CD1c-positive myeloid dendritic cell (primary cell): ENCODE measurements at regions not wholly inside any gene's neighbourhood (a gene's known extent, or its start where the extent isn't known, plus 50 kb on each side); places are given as distances from the start of the nearest gene placed in this dataset.

Experiments used
- DNase-seq: peaks from one replicate; pipeline ENCODE4 v3.0.0-alpha.2; 2016; ENCODE audit errors: extremely low spot score

DNA sequence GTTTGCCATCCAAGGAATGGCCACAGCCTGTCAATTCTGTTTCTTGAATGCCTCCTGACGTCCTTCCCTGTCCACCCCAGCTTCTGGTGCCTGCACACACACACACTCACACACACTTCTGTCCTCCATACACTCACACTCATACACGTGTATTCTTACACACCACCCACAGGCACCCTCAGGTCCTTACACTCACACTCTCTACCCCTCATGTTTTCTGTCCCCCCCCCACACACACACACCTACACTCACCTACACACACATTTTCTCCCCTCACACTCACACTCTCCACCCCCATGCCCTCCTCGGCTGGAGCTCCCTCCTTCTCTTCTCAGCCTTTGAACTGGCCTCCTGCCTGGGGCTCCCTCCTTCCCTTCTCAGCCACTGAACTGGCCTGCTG lies 148.0 kb upstream of the SALL3 start:
- no peak for DNase-seq

DNA sequence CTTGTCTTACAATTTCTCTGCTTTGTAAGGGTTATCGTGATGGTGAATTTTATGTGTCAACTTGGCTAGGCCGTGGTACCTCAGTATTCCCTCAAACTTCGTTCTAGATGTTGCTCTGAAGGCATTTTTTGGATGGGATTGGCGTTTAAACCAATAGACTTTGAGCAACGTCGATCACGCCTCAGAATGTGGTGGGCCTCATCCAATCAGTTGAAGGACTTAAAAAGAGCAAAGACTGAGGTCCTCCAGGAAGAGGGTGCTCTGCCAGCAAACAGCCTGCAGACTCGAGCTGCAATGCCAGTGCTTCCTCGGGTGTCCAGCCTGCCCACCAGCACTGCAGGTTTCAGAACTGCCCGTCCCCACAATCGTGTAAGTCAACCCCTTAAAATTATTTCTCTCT lies 145.8 kb upstream of the SALL3 start:
- no peak for DNase-seq

DNA sequence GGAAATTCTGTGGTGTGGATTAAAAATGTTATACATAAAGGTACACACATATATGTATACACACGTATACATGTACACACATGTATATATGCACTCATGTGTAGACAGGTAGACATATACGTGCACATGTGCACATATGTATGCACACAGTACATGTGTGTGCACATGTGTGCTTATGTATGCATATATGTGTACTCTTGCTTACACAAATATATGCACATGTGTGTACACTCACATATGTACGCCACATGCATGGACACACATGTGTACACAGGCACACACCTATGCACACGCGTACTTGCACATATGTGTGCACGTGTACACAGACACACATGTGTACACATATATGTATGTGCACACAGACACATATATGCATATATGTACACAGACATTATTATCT lies 142.8 kb upstream of the SALL3 start:
- no peak for DNase-seq

DNA sequence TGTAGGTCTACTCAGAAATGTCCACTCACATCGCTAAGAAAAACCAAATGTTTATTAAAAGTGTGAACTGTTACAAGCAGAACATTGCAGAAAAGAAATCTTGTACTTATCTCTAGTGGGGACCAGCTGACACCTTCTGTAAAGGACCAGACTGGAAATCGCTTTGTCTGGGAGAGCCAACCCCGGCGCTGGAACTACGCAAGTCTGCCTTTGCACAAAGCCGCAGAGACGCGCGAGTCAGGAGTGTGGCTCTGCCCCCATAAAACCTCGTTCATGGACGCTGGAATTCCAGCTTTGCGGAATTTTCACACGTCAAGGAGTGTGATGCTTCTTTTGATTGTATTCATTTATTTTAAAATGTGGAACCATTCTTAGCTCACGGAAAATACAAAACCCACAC lies 141.9 kb upstream of the SALL3 start:
- no peak for DNase-seq

DNA sequence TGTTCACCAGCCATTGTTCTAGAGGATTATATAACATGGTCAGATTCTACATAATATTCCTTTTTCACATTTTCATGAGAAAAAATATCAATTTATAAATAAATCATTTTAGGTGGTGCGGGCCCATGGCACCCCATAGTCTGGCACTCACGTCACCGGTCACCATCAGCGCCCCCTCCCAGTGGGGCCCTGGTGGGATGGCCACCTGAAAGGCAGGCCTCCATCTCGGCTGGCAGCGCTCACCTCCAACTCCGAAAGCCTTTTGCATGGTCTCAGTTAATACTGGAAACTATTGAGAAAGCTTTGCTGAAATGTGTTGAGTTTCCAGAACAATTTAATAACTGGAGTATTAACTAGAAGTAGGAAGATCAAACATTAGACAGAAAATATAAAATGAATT lies 141.4 kb upstream of the SALL3 start:
- DNase-seq = no peak

DNA sequence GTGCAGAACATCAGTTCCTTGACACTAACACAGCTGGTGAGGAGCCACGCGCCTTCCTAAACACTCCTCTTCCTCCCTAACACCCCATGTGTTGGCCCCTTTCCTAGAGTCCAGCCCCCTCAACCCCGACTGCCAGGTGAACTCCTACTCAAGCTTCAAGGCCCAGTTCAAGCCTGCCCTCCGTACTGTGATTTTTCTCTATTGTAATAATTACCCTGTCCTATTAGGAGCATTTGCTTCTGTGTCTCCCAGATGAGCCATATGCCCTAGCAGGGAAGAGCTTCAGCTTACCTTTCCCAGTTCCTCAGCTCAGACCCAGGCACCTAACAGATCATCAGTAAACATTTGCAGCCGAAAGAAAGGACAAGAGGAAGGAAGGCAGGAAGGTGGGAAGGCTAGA lies 130.6 kb upstream of the SALL3 start:
- no peak for DNase-seq

DNA sequence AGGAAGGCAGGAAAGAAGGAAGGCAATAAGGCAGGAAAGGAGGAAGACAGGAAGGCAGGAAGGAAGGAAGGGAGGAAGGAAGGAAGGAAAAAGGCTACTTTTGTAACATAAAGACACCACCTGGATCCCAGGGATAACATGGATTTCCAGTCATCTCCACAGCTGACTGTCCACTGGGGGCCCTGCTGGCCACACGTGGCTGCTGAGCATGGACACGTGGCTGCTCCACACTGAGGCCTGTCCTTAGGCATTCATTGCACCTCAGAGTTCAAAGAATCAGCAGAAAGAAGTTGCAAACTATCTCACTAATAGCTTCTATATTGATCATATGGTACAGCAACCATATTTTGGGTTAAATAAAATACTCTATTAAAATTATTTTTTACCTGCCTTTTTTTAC lies 130.2 kb upstream of the SALL3 start:
- DNase-seq = no peak

DNA sequence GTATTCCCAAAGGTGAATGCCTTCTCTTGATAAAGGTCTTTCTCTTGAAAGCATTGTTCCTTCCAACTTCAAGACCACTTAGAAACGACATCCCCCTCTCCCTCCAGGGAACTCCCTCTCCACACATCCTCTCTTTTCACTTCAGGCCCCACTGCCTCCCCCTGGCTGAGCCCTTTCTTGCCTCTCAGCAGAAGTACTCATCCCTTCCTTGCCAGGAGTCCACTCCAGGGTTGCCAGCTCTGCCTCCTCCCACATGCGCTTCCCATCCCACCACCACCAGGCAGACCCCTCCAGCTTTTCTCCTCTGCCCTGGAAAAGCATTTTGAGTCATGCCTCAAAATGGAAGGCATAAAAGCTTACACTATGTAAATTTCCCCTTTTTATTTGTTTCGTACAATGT lies 126.3 kb upstream of the SALL3 start:
- DNase-seq = no peak

DNA sequence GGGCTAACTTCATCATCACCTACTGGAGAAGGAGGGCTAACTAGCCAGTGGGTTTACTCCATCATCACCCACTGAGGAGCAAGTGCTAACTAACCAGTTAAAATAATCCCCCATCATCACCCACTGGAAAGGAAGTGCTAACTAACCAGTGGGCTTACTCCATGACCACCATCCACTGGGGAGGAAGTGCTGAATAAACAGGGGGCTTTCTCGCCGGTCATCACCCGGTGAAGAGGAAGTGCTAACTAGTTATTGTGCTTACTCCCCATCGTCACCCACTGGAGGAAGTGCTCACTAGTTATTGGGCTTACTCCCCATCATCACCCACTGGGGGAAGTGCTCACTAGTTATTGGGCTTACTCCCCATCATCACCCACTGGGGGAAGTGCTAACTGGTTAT lies 124.4 kb upstream of the SALL3 start:
- no peak for DNase-seq

DNA sequence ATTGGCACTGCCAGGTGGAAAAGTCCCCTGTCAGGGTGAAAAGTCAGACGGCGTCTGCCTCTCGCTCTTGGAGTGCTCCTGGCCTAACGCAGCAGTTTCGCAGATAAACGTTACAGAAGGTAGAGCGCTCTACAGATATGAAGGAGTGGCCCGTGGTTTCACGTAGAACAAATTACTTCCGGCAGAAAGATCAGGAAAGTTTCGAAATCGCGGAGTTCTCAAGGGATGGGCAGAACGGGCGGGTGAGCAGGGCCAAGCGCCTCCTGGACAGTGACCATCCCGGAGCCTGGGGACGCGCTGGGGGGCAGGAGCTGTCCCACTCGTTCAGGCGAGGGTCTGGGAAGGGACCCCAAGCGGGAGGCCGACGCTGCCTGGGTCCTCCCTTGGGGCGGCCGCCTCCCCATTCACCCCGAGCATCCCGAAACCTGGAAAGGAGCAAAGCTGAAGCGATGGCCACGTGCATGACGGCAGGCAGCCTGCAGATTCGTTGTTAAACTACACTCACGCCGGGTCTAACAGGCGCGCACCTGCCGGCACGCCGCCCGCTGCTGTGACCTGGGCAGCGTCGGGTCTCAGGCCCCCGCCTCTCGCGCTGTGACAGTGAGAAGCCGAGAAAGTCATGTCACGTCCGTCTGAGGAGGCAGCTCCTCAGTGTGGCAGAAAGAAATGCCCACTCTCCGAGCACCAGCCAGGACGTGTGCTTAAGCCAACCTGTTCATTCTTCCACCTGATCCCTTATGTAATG lies 122.9 kb upstream of the SALL3 start:
- DNase-seq = no peak

DNA sequence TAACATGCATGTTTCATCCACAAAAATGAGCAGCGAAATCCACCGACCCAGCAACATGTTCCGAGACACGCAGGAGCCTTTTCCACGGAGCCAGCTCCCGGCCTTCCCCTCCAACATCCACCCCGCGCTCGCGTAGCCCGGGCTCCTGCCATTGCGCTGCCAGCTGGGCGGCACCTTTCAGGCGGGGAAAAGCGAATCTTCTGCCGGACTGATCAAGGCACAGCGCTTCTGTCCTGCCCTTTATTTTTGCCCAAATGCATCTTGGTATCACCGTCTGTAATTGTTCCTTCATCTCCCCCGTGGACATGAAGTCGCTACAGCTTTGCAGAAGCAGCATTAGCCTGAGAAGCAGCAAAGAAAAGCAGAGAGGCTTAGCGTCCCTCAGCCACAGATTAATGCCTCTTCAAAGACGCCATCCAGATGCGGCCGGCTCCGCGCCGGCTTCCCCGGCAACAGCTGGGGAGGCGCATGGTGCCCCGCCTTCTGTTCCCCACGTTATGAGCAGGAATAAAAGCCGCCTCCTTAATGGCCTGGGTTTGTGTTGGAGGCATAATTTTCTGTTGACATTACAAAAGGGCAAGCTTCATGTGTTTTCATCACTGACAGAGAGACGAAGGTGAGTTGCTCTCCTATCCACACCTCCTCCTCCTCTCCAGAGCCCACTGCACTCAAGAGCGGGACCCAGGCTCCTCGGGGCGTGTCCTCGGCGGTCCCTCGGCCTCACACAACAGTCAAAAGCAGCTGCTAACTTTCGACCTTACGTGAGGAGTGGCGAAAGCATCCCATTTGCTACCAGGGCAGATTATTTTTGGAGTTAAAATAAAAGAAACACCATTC lies 122.1 kb upstream of the SALL3 start:
- DNase-seq = no peak

DNA sequence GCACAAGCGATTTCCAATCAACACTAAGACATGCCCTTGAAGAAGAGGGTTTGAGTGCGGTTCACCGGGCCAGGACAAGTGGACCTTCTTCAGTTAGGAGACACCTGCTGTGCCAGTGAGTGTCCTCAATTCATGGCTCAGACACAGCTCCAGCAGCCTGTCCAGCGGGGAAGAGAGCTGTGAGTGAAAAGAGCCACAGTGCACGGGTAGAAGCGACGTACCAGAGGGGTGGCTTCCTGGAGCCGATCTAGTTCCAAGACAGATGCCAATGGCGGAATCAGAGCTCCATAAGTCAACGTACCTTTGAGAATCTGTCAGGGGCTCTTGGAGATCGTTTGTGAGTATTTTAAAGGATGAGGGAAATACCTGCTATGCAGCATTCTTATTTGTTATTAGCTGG lies 119.9 kb upstream of the SALL3 start:
- DNase-seq = no peak

DNA sequence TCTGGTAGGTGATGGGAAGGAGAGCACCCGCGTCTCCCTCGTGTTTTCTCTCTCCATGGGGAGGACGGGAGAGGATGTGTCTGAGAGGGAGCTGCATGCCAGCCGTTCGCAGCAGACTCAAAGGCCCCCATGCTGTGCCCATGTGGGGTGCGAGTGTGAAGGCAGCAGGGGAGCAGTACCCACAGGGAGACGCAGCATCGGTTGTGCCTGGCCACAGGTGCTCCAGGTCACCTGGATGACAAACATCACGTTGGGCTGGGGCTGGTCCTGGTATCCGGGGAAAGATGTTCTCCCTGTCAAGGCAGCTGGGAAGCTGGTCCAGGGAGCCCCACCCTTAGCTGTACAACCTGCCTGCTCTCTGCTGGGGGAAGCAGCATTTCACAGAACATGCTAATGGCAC lies 119.5 kb upstream of the SALL3 start:
- no peak for DNase-seq

DNA sequence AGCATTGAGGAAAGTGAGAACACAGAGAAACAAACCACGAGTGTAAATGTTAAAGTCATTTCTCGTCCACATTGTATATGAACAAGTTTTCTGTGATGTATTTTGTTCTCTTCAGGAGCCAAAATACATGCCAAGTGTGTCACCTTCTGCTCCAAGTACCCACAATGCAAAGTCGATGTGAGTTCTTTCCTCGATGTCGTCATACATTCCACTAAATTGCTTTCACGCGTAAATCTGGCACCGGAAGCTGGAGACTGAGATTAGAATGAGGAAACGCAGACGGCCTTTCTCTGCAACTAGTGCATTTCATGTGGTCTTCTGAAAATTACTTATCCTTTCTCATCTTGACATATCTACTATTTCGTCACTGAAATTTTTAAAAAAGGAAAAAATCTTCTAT lies 118.5 kb upstream of the SALL3 start:
- no peak for DNase-seq

DNA sequence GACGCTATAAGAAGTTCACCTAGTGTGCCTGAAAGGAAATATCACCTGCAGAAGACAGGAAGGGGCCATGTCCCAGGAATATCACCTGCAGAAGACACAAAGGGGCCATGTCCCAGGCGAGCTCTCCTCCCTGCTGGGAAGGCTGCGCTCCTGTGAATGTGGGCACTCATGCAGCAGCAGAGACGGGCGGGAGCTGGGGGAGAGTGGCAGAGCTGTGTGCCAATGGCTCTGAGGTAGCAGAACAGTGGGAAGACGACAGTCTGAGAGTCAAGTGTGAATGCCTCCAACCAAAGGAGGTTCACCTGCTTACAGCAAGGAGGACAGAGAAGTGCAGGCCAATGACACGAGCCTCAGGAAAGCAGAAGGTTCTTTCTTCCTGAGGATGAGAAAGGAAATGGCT lies 117.9 kb upstream of the SALL3 start:
- no peak for DNase-seq

DNA sequence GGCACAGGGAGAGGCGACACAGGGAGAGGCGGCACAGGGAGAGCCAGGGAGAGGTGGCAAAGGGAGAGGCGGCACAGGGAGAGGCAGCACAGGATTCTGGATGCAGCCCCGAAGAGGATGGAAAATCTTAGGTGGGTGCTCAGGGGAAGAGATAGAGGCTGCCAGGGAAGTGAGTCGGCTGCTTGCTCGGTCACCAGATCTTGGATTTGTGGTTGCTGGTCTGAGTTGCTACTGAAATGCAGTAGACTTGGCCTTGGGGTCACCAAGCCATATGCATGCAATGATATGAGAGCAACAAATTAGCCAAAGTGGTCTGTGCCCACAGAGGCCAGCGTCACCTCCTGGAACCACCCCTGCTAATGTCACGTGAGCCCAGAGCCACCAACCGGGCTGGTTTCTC lies 117.2 kb upstream of the SALL3 start:
- no peak for DNase-seq

DNA sequence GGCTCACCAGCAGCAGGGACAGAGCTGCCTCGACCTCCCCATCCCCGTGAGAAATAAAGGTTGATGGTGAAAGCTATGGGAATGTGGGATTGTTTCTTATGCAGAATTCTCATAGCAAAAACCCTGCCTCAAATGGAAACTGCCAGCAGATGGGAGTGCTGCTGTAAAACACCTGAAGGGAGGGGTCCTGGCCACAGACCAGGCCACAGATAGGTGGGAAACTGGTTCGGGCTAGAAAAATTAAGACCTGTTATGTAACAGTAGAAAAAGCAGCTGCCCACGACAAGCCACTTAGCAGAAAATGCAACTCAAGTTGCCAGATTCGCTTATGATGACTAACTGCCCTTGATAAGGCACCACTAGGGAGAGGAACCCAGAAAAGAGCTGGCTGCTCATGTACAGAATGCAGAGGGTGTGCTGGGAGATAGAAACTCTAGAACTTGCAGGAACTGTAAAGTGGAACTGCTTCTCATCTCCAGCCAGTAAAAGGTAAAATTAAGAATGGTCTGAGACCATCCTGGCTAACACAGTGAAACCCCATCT lies 114.5 kb upstream of the SALL3 start:
- no peak for DNase-seq

DNA sequence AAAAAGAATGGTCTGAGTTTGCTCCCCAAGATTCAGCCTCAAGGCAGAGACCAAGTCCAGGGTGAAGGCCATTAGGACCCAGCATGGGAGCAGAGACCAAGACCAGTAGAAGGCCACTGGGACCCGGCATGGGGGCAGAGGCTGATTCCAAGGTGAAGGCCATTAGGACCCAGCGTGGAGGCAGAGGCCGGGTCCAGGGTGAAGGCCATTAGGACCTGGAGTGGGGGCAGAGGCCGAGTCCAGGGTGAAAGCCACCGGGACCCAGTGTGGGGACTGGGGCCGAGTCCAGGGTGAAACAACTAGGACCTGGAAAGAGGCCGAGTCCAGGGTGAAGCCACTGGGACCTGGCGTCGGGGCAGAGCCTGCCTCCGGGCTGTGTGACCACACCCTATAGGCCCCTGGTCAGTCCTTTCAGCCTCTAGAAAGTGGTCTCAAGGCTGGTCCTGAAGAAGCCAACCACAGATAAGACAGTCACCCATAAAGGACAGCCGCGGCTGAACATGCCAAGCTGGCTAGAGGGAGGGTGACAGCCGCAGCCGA lies 113.8 kb upstream of the SALL3 start:
- no peak for DNase-seq

DNA sequence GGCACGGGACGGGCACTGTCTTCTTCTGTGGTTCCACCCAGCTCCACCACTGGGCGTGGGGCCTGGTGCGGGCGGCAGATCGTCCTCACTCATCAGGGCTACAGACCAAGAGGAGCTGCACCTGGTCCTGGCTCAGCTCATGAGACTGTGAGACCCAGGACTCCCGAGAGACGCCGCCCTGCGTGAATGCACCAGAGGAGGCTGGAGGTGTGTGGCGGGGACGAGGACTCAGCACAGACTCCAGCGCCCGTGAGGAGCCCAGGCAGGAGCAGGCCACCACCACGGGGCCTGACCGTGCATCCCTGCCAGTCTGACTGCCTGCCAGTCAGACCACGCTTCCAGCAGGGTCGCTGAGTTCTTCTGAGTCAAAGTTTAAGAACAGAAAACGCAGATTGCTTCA lies 112.5 kb upstream of the SALL3 start:
- no peak for DNase-seq

DNA sequence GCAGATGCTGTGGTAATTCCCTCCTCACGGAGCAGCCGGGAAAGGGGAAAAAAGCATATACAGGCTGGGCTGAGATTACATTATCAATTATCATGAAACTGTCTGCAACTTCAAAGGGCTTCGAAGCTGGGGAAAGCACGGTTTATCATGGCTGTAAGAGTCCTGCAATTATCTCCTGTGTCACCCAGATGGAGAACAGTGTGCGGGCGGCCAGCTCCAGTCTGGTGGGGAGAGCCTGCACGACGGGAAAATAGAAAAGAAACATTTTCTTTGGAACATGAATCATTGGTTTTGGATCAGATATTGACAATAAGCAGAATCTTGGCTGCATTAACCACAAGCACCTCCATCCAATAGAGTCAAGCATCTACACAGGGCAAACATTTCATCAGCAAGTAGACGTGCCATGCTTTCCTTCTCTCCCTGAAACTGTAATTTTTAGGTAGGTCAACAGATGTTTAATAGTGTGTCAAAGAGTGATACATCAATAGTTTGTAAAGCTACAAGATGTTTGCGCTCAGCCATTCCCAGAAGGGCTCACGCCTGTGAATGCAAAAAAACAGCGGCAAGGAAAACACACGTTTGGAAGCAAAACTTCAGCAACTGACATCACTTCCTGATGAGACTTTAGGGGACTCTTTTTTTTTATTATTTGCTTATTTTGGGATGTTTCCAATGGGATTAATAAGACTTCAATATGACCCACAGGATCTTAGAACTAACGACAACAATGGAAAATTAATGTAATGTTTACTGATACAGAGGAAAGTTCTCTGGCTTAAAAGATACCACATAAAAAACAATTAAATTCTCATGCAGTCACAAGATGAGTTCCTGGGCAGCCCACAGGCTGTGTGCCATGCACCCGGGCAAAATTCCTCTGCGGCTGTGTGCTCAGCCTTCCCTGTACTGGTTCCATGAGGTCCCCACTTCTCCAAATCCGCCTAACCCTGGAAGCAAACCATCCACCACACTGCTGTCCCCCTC lies 111.0 kb upstream of the SALL3 start:
- no peak for DNase-seq

DNA sequence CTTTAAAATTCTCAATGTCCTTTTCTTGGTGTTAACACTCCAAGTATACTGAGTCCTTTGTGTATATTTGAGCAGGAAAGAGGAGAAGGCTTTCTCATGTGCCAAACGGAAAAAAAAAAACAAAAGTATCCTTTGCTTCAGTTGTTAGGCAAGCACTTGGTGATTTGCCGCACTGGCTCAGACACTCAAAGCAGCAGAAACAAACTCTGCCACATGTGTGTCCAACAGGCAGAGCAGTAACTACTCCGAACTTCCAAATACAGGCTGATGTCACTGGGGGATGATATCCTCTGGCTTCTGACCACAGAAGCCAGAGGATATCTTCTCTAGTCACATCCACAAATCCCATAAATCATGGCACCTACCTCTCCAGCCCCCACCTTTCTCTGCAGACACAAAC lies 108.0 kb upstream of the SALL3 start:
- DNase-seq = no peak
